ENCODE measurements at regions not wholly inside any gene's neighbourhood (a gene's known extent, or its start where the extent isn't known, plus 50 kb on each side); places are given as distances from the start of the nearest gene placed in this dataset.

DNA sequence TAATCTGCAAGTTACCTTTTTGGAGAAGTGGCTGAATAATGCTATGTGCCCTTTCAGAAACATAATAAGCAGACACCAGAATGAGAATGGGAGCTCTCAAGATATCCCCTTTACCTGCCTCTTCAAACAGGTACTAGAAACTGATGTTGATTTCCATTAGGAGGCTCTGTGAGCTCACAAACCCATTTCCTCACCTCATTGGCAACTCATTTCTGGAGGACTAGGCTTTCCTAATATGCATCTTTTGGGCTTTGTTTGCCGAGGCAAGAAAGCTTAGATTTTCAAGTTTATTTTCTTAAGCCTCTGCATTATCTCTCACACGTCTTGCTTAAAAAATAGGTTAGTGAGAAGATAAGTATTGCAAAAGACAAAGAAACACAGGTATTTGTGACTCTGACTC is 313.1 kb upstream of the IRS4 start:
- TF ChIP-seq, protein P1, sequence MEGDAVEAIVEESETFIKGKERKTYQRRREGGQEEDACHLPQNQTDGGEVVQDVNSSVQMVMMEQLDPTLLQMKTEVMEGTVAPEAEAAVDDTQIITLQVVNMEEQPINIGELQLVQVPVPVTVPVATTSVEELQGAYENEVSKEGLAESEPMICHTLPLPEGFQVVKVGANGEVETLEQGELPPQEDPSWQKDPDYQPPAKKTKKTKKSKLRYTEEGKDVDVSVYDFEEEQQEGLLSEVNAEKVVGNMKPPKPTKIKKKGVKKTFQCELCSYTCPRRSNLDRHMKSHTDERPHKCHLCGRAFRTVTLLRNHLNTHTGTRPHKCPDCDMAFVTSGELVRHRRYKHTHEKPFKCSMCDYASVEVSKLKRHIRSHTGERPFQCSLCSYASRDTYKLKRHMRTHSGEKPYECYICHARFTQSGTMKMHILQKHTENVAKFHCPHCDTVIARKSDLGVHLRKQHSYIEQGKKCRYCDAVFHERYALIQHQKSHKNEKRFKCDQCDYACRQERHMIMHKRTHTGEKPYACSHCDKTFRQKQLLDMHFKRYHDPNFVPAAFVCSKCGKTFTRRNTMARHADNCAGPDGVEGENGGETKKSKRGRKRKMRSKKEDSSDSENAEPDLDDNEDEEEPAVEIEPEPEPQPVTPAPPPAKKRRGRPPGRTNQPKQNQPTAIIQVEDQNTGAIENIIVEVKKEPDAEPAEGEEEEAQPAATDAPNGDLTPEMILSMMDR (IDR thresholded peaks at IDR 0.05): no peak
- no peak for TF ChIP-seq POLR2A (IDR thresholded peaks at IDR 0.05)
